Retinal pigment epithelial cell (primary cell): ENCODE measurements at regions not wholly inside any gene's neighbourhood (a gene's known extent, or its start where the extent isn't known, plus 50 kb on each side); places are given as distances from the start of the nearest gene placed in this dataset.
"Not testable (repeated sequence)": the region's sequence is repeated elsewhere in the genome, so short reads cannot be mapped to it uniquely, and the experiment has no call there.

Experiments
- DNase-seq: peaks from one replicate; pipeline ENCODE4 v3.0.0-alpha.2; 2010; ENCODE audit warnings: low read depth
- H3K4me3 ChIP-seq: 2 replicates; pipeline ENCODE4 v1.5.1; 2011; ENCODE audit warnings: mild to moderate bottlenecking, low read length, control low read depth, moderate library complexity
- CTCF ChIP-seq: conservative IDR thresholded peaks from 2 replicates; pipeline ENCODE4 v1.5.1; 2011; ENCODE audit warnings: low read depth, low read length, control low read depth, inconsistent platforms

GRCh38 chr2:156779416-156780120, 343.4 kb downstream of the GPD2 start:
- no peak for DNase-seq
- no peak overlapping the region for H3K4me3 ChIP-seq
- no peak for TF ChIP-seq CTCF

GRCh38 chr2:156781677-156782076, 345.5 kb downstream of the GPD2 start:
- not testable (repeated sequence) for DNase-seq, H3K4me3 ChIP-seq

GRCh38 chr2:156784020-156784701, 348.0 kb downstream of the GPD2 start:
- no peak for DNase-seq
- TF ChIP-seq CTCF, result no peak
- H3K4me3 ChIP-seq, result no peak overlapping the region

- H3K4me3 ChIP-seq, result no peak overlapping the region
- DNase-seq, result no peak
- TF ChIP-seq CTCF, result no peak
These were observed 351.3 kb downstream of the GPD2 start for GRCh38 chr2:156787517-156787916.

- no peak overlapping the region for H3K4me3 ChIP-seq
- DNase-seq, result no peak
- TF ChIP-seq CTCF, result no peak
These were observed 354.3 kb downstream of the GPD2 start for GRCh38 chr2:156790343-156791037.

- DNase-seq, result no peak
- TF ChIP-seq CTCF, result no peak
- no peak overlapping the region for H3K4me3 ChIP-seq
These were observed 356.2 kb downstream of the GPD2 start for GRCh38 chr2:156792242-156792840.

GRCh38 chr2:156797832-156798231, 361.7 kb downstream of the GPD2 start:
- no peak overlapping the region for H3K4me3 ChIP-seq
- TF ChIP-seq CTCF, result no peak
- no peak for DNase-seq
